GM12874 (cell line): ENCODE measurements at regions not wholly inside any gene's neighbourhood (a gene's known extent, or its start where the extent isn't known, plus 50 kb on each side); places are given as distances from the start of the nearest gene placed in this dataset.

ENCODE experiments used
- TF ChIP-seq, protein P1 (sequence below): IDR thresholded peaks from 2 replicates; pipeline ENCODE4 v1.5.1; 2011; ENCODE audit warnings: low read depth, mild to moderate bottlenecking, control low read depth, low read length, moderate library complexity; ENCODE audit not compliant: insufficient read depth

- TF ChIP-seq, protein P1, sequence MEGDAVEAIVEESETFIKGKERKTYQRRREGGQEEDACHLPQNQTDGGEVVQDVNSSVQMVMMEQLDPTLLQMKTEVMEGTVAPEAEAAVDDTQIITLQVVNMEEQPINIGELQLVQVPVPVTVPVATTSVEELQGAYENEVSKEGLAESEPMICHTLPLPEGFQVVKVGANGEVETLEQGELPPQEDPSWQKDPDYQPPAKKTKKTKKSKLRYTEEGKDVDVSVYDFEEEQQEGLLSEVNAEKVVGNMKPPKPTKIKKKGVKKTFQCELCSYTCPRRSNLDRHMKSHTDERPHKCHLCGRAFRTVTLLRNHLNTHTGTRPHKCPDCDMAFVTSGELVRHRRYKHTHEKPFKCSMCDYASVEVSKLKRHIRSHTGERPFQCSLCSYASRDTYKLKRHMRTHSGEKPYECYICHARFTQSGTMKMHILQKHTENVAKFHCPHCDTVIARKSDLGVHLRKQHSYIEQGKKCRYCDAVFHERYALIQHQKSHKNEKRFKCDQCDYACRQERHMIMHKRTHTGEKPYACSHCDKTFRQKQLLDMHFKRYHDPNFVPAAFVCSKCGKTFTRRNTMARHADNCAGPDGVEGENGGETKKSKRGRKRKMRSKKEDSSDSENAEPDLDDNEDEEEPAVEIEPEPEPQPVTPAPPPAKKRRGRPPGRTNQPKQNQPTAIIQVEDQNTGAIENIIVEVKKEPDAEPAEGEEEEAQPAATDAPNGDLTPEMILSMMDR: no peak
These were observed 129.2 kb upstream of the EEA1 start for GRCh38 chr12:93058280-93058679.

DNA sequence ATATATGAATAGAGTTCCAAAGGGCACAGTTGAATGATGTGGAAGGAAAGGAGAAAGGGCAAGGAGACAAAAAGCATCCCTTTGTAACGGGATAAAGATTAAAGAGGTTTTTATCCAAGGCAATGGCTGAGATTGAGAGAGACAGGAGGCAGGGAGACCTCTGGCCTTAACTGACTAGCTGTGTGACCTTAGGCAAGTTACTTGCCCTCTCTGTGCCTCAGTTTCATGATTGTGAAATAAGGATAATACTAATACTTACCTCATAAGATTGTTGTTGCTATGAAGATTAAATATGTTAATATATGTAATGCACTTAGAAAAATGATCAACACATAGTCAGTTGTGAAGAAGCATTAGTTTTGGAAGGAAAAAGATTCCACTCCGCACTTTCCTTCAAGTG lies 130.2 kb upstream of the EEA1 start:
- TF ChIP-seq, protein P1: no peak

- TF ChIP-seq, protein P1: no peak
These were observed 131.0 kb upstream of the EEA1 start for GRCh38 chr12:93059925-93060665.

DNA sequence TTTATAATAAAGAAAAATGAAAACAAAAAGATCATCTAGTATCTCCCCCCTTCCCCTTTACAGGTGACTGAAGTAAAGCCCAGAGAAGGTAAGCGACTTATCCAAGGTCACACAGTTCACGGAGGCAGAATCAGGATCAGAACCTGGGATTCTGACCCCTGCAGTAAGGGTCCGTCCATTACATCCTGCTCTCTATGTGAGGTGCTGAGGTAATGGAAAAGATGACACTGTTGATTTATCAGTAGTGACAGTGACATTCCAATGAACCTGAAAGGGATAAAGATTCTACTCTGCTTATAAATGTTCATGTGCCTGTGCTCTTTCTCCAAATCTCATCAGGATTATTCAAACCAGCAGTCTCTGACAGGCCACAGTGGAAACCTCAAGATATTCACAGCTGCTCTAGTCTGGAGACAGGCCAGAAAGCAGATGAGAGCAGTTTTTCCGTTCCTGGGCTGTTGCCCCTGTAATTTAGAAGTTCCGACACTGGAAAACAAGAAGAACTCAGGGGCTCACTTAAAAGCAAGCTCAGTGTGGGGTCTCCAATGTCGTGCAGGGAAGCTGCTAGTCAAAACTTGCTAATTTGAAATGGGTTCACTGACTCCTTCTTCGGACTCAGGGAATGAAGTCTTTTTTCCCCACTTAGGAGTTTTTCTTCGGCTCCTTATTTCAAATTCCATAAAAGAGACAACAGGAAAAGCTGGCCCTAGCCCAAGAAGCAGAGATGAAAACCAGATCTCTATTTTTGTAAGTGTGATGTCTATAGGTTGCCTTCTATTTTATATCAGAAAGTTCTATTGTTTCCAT lies 131.8 kb upstream of the EEA1 start:
- TF ChIP-seq, protein P1: no peak

DNA sequence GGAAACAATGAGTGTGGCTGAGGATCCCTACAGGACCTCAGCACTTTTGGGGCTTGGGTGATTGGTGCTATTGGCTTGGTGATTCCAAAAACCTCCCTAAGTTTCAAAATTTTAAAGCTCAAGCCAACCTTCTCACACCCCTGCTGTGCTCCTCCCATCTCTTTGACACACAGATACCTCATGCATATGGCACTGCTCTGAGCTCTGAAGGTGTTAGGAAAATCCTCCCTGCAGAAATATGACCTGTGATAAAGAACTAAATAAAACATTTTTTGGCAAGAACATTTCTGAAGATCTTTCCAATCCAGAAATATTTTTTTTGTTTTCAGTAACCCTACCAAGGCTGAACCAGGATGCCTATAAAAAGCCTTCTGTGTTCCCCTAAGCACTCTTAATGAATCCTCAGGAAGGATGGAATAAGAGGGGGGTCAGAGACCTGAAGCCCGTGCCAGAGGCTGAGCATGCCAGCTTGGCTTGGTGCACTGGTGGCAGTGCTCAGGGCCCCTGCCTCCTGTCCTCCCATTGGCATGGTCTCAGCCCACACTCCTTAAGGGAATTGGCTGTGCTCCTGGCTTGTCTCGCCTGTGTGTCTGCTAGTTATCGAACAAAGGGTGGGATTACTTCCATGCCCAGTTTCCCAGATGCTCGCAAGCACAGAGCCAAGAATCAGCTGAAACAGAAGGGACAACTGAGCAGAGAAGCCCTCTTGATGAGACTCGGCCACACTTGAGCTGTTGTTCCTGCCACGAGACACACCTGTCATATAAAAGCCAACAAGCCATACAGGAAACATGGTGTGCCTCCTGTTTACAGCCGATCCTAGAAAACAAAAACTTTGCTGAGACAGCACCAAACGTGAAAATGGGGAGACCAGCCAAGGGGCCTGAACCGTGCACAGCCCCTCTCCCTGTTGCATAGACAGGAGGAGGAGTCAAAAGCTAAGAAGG lies 132.7 kb upstream of the EEA1 start:
- TF ChIP-seq, protein P1: no peak

DNA sequence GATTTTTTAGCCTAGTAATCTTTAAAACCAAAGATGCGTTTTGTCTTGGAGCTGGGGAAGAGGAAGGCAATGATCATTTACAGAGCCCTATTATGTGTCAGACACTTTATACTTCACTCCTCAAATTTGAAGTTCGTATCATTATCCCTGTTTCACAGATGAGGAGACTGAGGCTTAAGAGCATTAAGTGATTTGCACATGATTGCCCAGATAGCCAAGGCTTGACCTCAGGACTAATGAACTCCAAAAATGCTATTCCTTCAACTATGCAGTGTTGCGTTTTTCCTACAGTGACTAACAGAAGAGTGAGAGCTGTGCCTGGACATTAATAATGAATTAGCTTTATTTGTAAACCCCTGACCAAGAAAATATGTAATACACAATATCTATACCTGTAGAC lies 136.8 kb upstream of the EEA1 start:
- TF ChIP-seq, protein P1: no peak

DNA sequence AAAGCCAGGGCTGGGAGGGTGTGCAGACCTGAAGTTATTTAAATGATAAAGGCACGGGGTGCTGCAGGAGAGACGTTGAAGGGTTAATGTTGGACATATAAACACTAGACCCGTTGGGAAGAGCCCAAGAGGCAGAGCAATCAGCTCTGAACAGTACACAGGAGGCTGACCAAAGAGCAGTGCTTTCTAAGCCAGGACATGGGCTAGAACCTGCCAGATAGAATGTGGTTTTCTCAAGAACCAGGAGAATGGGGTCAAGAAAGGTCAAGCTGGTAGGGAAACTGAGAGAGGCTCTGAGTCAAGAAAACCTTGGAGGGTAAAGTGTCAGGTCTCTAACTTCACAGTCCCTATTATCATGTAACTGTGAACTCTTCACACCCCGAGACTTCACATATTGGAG lies 143.2 kb upstream of the EEA1 start:
- TF ChIP-seq, protein P1: no peak
